ENCODE measurements at regions not wholly inside any gene's neighbourhood (a gene's known extent, or its start where the extent isn't known, plus 50 kb on each side); places are given as distances from the start of the nearest gene placed in this dataset.
"Not testable (repeated sequence)": the region's sequence is repeated elsewhere in the genome, so short reads cannot be mapped to it uniquely, and the experiment has no call there.

DNA sequence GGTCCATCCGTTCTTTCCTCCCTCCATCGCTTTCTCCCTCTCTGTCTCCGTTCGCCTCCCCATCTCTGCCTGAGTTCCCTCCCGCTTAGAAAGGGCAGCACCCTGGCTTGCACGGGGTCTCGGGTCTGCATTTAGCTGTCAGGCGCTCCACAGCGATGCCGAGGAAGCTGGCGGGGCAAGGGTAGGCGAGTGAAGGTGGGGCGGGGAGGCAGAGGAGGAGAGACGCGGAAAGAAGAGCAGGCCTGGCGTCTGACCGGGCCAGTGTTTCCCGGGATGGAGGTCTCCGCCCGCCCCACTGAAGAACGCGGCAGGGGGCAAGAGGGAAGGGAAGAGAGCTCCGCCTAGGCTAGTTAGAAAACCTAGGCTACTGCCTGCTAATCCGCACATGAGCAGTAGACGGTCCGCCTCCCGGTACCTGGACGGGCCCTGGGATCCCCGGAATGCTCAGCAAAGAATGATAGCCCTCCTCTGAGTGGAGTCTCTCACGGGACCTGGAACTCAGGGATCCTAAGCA lies 3922.5 kb upstream of the OR11H1 start (continued):
- TF ChIP-seq ATF2 (IDR thresholded peaks at IDR 0.05; ENCODE audit: low read length) (no peak), SP2 (IDR thresholded peaks at IDR 0.05; ENCODE audit: low read length) (no peak)

- H2BK120ac ChIP-seq (replicated peaks; ENCODE audit: low read depth, low read length); H4K91ac ChIP-seq (replicated peaks; ENCODE audit: insufficient read length, low read length); H3K4me1 ChIP-seq (replicated peaks in 1 of 4; ENCODE audit: control insufficient read depth in 3 of 4, insufficient read depth in 4 of 4, low read length in 3 of 4); H3K27me3 ChIP-seq (replicated peaks in 1 of 4; ENCODE audit: control insufficient read depth in 3 of 4, extremely low read depth in 1 of 4, insufficient read depth in 3 of 4, low read length in 3 of 4); H4K5ac ChIP-seq (ENCODE audit: insufficient read length, low read depth, low read length); H3K79me2 ChIP-seq (ENCODE audit: control insufficient read depth in 1 of 2, insufficient read depth in 2 of 2, low read length in 2 of 2); H2BK20ac ChIP-seq (ENCODE audit: low read length); FAIRE-seq; H3K23me2 ChIP-seq (ENCODE audit: low read depth, low read length); H3K56ac ChIP-seq (replicated peaks; ENCODE audit: insufficient read length, low read depth, low read length); H3K36me3 ChIP-seq (ENCODE audit: control insufficient read depth in 2 of 4, insufficient read depth in 4 of 4, low read length in 3 of 4); H3K23ac ChIP-seq (ENCODE audit: insufficient read length); H3K4me3 ChIP-seq (ENCODE audit: extremely low read depth in 1 of 4, insufficient read depth in 2 of 4, low read depth in 3 of 4, low read length in 4 of 4); H2BK12ac ChIP-seq (ENCODE audit: low read depth, low read length); H3K14ac ChIP-seq (ENCODE audit: insufficient read length); H4K8ac ChIP-seq (ENCODE audit: extremely low read depth, insufficient read depth, low read length); H3K79me1 ChIP-seq (ENCODE audit: low read depth, low read length); H2AK5ac ChIP-seq (ENCODE audit: low read depth, low read length); CTCF ChIA-PET (ENCODE audit: partially characterized antibody); H3K9ac ChIP-seq (replicated peaks in 1 of 4; ENCODE audit: extremely low read depth in 1 of 4, low read depth in 3 of 4, low read length in 3 of 4); POLR2A ChIA-PET (ENCODE audit: partially characterized antibody); H2BK5ac ChIP-seq (ENCODE audit: low read depth, low read length); DNase-seq (ENCODE audit: low read depth in 1 of 2, low spot score in 2 of 2); H3K27ac ChIP-seq (ENCODE audit: low read depth, low read length); H2AFZ ChIP-seq (ENCODE audit: low read length); H2BK15ac ChIP-seq (ENCODE audit: low read length); H3K18ac ChIP-seq (ENCODE audit: extremely low read depth, low read length); H3K4ac ChIP-seq (replicated peaks; ENCODE audit: insufficient read length, low read depth, low read length); H3K4me2 ChIP-seq (ENCODE audit: insufficient read depth in 1 of 2, low read depth in 2 of 2, low read length in 2 of 2); H4K20me1 ChIP-seq (replicated peaks in 1 of 2; ENCODE audit: control insufficient read depth in 1 of 2, insufficient read depth in 2 of 2, low read length in 2 of 2): not testable (repeated sequence)
- WGBS, 2 experiments (ENCODE audit: extremely low coverage in 1 of 2, insufficient coverage in 1 of 2, insufficient read length in 1 of 2, insufficient replicate concordance in 2 of 2, low coverage in 1 of 2, low lambda C conversion rate in 2 of 2, missing lambda C conversion rate in 1 of 2): 91% methylated on average over 42 of the region's 42 CpGs; no CpG with 5 or more reads in 1 of the 2 experiments
- H3K9me3 ChIP-seq (ENCODE audit: insufficient read depth in 2 of 2, low read depth in 1 of 2, low read length in 1 of 2): peaks cover 57 to 64% of the 10 kb centered on the region in 2 experiments
These were observed 3921.7 kb upstream of the OR11H1 start for GRCh38 chr22:11606047-11607000.

All from H1 (cell line).